ENCODE measurements at regions not wholly inside any gene's neighbourhood (a gene's known extent, or its start where the extent isn't known, plus 50 kb on each side); places are given as distances from the start of the nearest gene placed in this dataset.

- Histone ChIP-seq H3K27me3 (ENCODE audit: insufficient read depth, poor library complexity, severe bottlenecking) (no peaks in the 10 kb centered on the region), H3K4me1 (ENCODE audit: insufficient read depth, poor library complexity, severe bottlenecking) (no peaks in the 10 kb centered on the region), H3K27ac (ENCODE audit: poor library complexity, severe bottlenecking) (no peak overlapping the region), H3K36me3 (ENCODE audit: low read depth) (no peaks in the 10 kb centered on the region), H3K9me3 (ENCODE audit: severe bottlenecking) (no peaks in the 10 kb centered on the region), H3K4me3 (ENCODE audit: severe bottlenecking) (no peak overlapping the region)
- TF ChIP-seq CTCF (IDR thresholded peaks at IDR 0.05; ENCODE audit: poor library complexity, severe bottlenecking) = no peak
- no peak for ATAC-seq (ENCODE audit: low read depth)
- no peak for DNase-seq (ENCODE audit: low spot score)
These were observed 79.5 kb upstream of the CHMP2B start for GRCh38 chr3:87147562-87147961.

GRCh38 chr3:87145553-87145952, 81.6 kb upstream of the CHMP2B start:
- ATAC-seq (ENCODE audit: low read depth) (no peak), DNase-seq (ENCODE audit: low spot score) (no peak)
- no peaks in the 10 kb centered on the region for H3K36me3 ChIP-seq (ENCODE audit: low read depth)

GRCh38 chr3:87136066-87136596, 91.0 kb upstream of the CHMP2B start:
- no peak for DNase-seq (ENCODE audit: low spot score)

More at GRCh38 chr3:87145553-87145952, 81.6 kb upstream of the CHMP2B start:
- peak; percentile 41 for TF ChIP-seq CTCF (IDR thresholded peaks at IDR 0.05; ENCODE audit: poor library complexity, severe bottlenecking)
- Histone ChIP-seq H3K4me1 (ENCODE audit: insufficient read depth, poor library complexity, severe bottlenecking) (no peaks in the 10 kb centered on the region), H3K27me3 (ENCODE audit: insufficient read depth, poor library complexity, severe bottlenecking) (no peaks in the 10 kb centered on the region), H3K9me3 (ENCODE audit: severe bottlenecking) (no peaks in the 10 kb centered on the region), H3K4me3 (ENCODE audit: severe bottlenecking) (no peak overlapping the region), H3K27ac (ENCODE audit: poor library complexity, severe bottlenecking) (no peak overlapping the region)

GRCh38 chr3:87135412-87135811, 91.7 kb upstream of the CHMP2B start:
- ATAC-seq (ENCODE audit: low read depth) (no peak), DNase-seq (ENCODE audit: low spot score) (no peak)
- Histone ChIP-seq H3K27ac (ENCODE audit: poor library complexity, severe bottlenecking) (no peak overlapping the region), H3K4me1 (ENCODE audit: insufficient read depth, poor library complexity, severe bottlenecking) (no peaks in the 10 kb centered on the region), H3K36me3 (ENCODE audit: low read depth) (no peaks in the 10 kb centered on the region), H3K27me3 (ENCODE audit: insufficient read depth, poor library complexity, severe bottlenecking) (no peaks in the 10 kb centered on the region), H3K9me3 (ENCODE audit: severe bottlenecking) (no peaks in the 10 kb centered on the region), H3K4me3 (ENCODE audit: severe bottlenecking) (no peak overlapping the region)
- TF ChIP-seq CTCF (IDR thresholded peaks at IDR 0.05; ENCODE audit: poor library complexity, severe bottlenecking) = no peak

More at GRCh38 chr3:87136066-87136596, 91.0 kb upstream of the CHMP2B start:
- Histone ChIP-seq H3K27ac (ENCODE audit: poor library complexity, severe bottlenecking) (no peak overlapping the region), H3K27me3 (ENCODE audit: insufficient read depth, poor library complexity, severe bottlenecking) (no peaks in the 10 kb centered on the region), H3K9me3 (ENCODE audit: severe bottlenecking) (no peaks in the 10 kb centered on the region), H3K4me3 (ENCODE audit: severe bottlenecking) (no peak overlapping the region), H3K36me3 (ENCODE audit: low read depth) (no peaks in the 10 kb centered on the region), H3K4me1 (ENCODE audit: insufficient read depth, poor library complexity, severe bottlenecking) (no peaks in the 10 kb centered on the region)
- no peak for ATAC-seq (ENCODE audit: low read depth)
- no peak for TF ChIP-seq CTCF (IDR thresholded peaks at IDR 0.05; ENCODE audit: poor library complexity, severe bottlenecking)

- ATAC-seq (ENCODE audit: low read depth) (no peak), DNase-seq (ENCODE audit: low spot score) (no peak)
- H3K27ac ChIP-seq (ENCODE audit: poor library complexity, severe bottlenecking) = no peak overlapping the region
- no peaks in the 10 kb centered on the region for H3K4me1 ChIP-seq (ENCODE audit: insufficient read depth, poor library complexity, severe bottlenecking)
- no peak overlapping the region for H3K4me3 ChIP-seq (ENCODE audit: severe bottlenecking)
- no peaks in the 10 kb centered on the region for H3K36me3 ChIP-seq (ENCODE audit: low read depth)
- H3K27me3 ChIP-seq (ENCODE audit: insufficient read depth, poor library complexity, severe bottlenecking) = no peaks in the 10 kb centered on the region
- TF ChIP-seq CTCF (IDR thresholded peaks at IDR 0.05; ENCODE audit: poor library complexity, severe bottlenecking) = no peak
- no peaks in the 10 kb centered on the region for H3K9me3 ChIP-seq (ENCODE audit: severe bottlenecking)
These were observed 94.3 kb upstream of the CHMP2B start for GRCh38 chr3:87132801-87133200.

All from RWPE2 (cell line).